Caco-2 (cell line): ENCODE measurements at regions not wholly inside any gene's neighbourhood (a gene's known extent, or its start where the extent isn't known, plus 50 kb on each side); places are given as distances from the start of the nearest gene placed in this dataset.

Experiments used
- BruUV-seq: library from RNA; stranded (reverse); fragments of 400-500 nt; replicated peaks from 2 replicates; lab custom pipeline; 2021; lab: Mats Ljungman, UMichigan
- CTCF ChIA-PET: fragments of 300-600 bp; sonication (Branson Sonifier 250); formaldehyde crosslinking; loops from one replicate; lab custom pipeline; 2022; ENCODE audit warnings: antibody characterized with exemption; lab: Charles Lee
- POLR2A ChIA-PET: fragments of 300-600 bp; sonication (Branson Sonifier 250); formaldehyde crosslinking; loops from one replicate; lab custom pipeline; 2022; ENCODE audit warnings: antibody characterized with exemption; lab: Charles Lee
- DNase-seq, 2 experiments: peaks; one replicate each; pipeline versions ENCODE4 v3.0.0 to v3.0.0-alpha.2; 2020 to 2022
- H3K27me3 ChIP-seq: replicated peaks from 2 replicates; pipeline ENCODE4 v1.6.0; 2011; ENCODE audit warnings: low read length; ENCODE audit not compliant: control insufficient read depth, insufficient read depth
- H3K36me3 ChIP-seq: 2 replicates; pipeline ENCODE4 v1.5.1; 2011; ENCODE audit warnings: low read length; ENCODE audit not compliant: control insufficient read depth, insufficient read depth
- H3K4me1 ChIP-seq: fragments of 250-450 bp; sonication (Bioruptor Pico); 2 replicates; pipeline ENCODE4 v1.5.1; 2020; ENCODE audit warnings: mild to moderate bottlenecking
- H3K4me3 ChIP-seq: 2 replicates; pipeline ENCODE4 v1.5.1; 2011; ENCODE audit warnings: low read depth, mild to moderate bottlenecking, control low read depth, low read length
- H3K9me3 ChIP-seq: fragments of 250-450 bp; sonication (Bioruptor Pico); 2 replicates; pipeline ENCODE4 v1.5.1; 2020; ENCODE audit warnings: mild to moderate bottlenecking, moderate library complexity
- H3K27ac Mint-ChIP-seq: one replicate; pipeline ENCODE4 v1.8.0; 2022; ENCODE audit warnings: mixed read lengths; ENCODE audit not compliant: unreplicated experiment
- H3K27me3 Mint-ChIP-seq: one replicate; pipeline ENCODE4 v1.8.0; 2022; ENCODE audit warnings: mixed read lengths; ENCODE audit not compliant: insufficient read depth, unreplicated experiment
- H3K36me3 Mint-ChIP-seq: one replicate; pipeline ENCODE4 v1.8.0; 2022; ENCODE audit warnings: mild to moderate bottlenecking, mixed read lengths; ENCODE audit not compliant: insufficient read depth, unreplicated experiment
- H3K4me1 Mint-ChIP-seq: one replicate; pipeline ENCODE4 v1.8.0; 2022; ENCODE audit warnings: low read depth, mixed read lengths; ENCODE audit not compliant: unreplicated experiment
- H3K4me3 Mint-ChIP-seq: one replicate; pipeline ENCODE4 v1.8.0; 2022; ENCODE audit warnings: mild to moderate bottlenecking, moderate library complexity, mixed read lengths; ENCODE audit not compliant: unreplicated experiment
- H3K9me3 Mint-ChIP-seq: one replicate; pipeline ENCODE4 v1.8.0; 2022; ENCODE audit warnings: mixed read lengths; ENCODE audit not compliant: unreplicated experiment
- CTCF ChIP-seq, 2 experiments: fragments of 200-600 bp in 1 of 2; IDR thresholded peaks; 1 replicate in 1 of 2; 2 replicates in 1 of 2; pipeline versions ENCODE4 v1.5.1 to v1.8.0; 2011 to 2022; ENCODE audit warnings: antibody characterized with exemption in 1 of 2, control low read depth in 1 of 2, inconsistent platforms in 1 of 2, low read depth in 1 of 2, low read length in 1 of 2, mild to moderate bottlenecking in 1 of 2, moderate library complexity in 1 of 2; ENCODE audit not compliant: insufficient read depth in 1 of 2, severe bottlenecking in 1 of 2, unreplicated experiment in 1 of 2
- intact Hi-C: fragments of 100-400 bp; cut with micrococcal nuclease; formaldehyde crosslinking; loops from one replicate; pipeline ENCODE4 v1.10.0; 2022; ENCODE audit not compliant: unreplicated experiment

DNA sequence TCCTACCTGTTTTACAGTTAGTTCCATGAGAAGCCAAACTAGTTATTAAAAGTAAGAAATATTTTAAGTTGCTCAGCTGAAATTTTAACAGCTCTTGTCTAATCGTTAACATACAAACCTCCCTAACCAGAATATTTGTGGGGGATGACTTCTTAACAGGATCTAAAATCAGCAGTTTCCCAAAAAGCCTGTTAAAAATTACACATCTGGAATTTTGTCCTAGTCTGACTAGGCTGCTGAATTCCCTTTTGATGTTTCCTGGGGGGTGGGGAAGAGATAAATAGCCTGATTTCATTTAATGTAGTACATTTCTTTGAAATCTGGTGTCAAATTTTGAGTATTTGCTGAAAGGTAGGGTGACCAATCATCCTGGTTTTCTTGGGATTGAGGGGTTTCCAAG lies 78.8 kb upstream of the ARHGAP29 start:
- Mint-ChIP-seq H3K4me3 (peak overlapping the region; percentile 70), H3K27ac (peak overlapping the region; percentile 72), H3K27me3 (no peaks in the 10 kb centered on the region), H3K36me3 (no peaks in the 10 kb centered on the region), H3K9me3 (no peaks in the 10 kb centered on the region), H3K4me1 (peaks cover 37% of the 10 kb centered on the region)
- no peak for TF ChIP-seq CTCF (IDR thresholded peaks at IDR 0.05; ENCODE audit: insufficient read depth in 1 of 2, low read depth in 1 of 2, low read length in 1 of 2, severe bottlenecking in 1 of 2, unreplicated experiment in 1 of 2)
- intact Hi-C loops: loop anchor here (2.0 kb wide), 1 partner anchor 247 kb away; no protein-coding TSS in a partner anchor
- ChIA-PET CTCF (no interaction called here), POLR2A (interaction anchor here (1.1 kb wide), 1 partner anchor 16 kb away, joined by 4 read pairs; no protein-coding TSS in a partner anchor)
- Histone ChIP-seq H3K27me3 (no peaks in the 10 kb centered on the region), H3K9me3 (no peaks in the 10 kb centered on the region), H3K4me1 (peaks cover 71% of the 10 kb centered on the region), H3K4me3 (no peak overlapping the region), H3K36me3 (no peaks in the 10 kb centered on the region)
- no peak for DNase-seq
- no TSS peak for BruUV-seq

- no peak for TF ChIP-seq CTCF (IDR thresholded peaks at IDR 0.05; ENCODE audit: insufficient read depth in 1 of 2, low read depth in 1 of 2, low read length in 1 of 2, severe bottlenecking in 1 of 2, unreplicated experiment in 1 of 2)
- Histone ChIP-seq H3K4me3 (no peak overlapping the region), H3K27me3 (no peaks in the 10 kb centered on the region), H3K9me3 (no peaks in the 10 kb centered on the region), H3K36me3 (no peaks in the 10 kb centered on the region), H3K4me1 (peaks cover 75% of the 10 kb centered on the region)
- no peaks in the 10 kb centered on the region for H3K27me3 Mint-ChIP-seq
- POLR2A ChIA-PET: interaction anchor here (1.1 kb wide), 1 partner anchor 16 kb away, joined by 4 read pairs; no protein-coding TSS in a partner anchor
- H3K9me3 Mint-ChIP-seq: no peaks in the 10 kb centered on the region
- BruUV-seq: no TSS peak
- intact Hi-C loops: loop anchor here (2.0 kb wide), 2 partner anchors 69 to 247 kb away; no protein-coding TSS in a partner anchor
- peaks cover 33% of the 10 kb centered on the region for H3K4me1 Mint-ChIP-seq
- H3K36me3 Mint-ChIP-seq: no peaks in the 10 kb centered on the region
- DNase-seq: peak; percentile 41 to 59
- peak overlapping the region; percentile 70 for H3K4me3 Mint-ChIP-seq
- peak overlapping the region; percentile 72 for H3K27ac Mint-ChIP-seq
- CTCF ChIA-PET: no interaction called here
These were observed 78.2 kb upstream of the ARHGAP29 start for GRCh38 chr1:94315552-94316116.

- H3K4me1 Mint-ChIP-seq: peaks cover 28% of the 10 kb centered on the region
- no peak overlapping the region for H3K4me3 ChIP-seq
- no peaks in the 10 kb centered on the region for H3K36me3 Mint-ChIP-seq
- H3K9me3 Mint-ChIP-seq: no peaks in the 10 kb centered on the region
- H3K27ac Mint-ChIP-seq: no peak overlapping the region
- DNase-seq: no peak
- CTCF ChIA-PET: interaction anchor here (0.6 kb wide), 1 partner anchor 22 kb away, joined by 3 read pairs; no protein-coding TSS in a partner anchor
- no peaks in the 10 kb centered on the region for H3K36me3 ChIP-seq
- H3K27me3 ChIP-seq: no peaks in the 10 kb centered on the region
- H3K9me3 ChIP-seq: no peaks in the 10 kb centered on the region
- TSS peak; percentile 43 for BruUV-seq
- intact Hi-C loops: loop anchor here (2.0 kb wide), 1 partner anchor 68 kb away; no protein-coding TSS in a partner anchor
- POLR2A ChIA-PET: no interaction called here
- H3K4me3 Mint-ChIP-seq: peak overlapping the region; percentile 53
- no peak for TF ChIP-seq CTCF (IDR thresholded peaks at IDR 0.05; ENCODE audit: insufficient read depth in 1 of 2, low read depth in 1 of 2, low read length in 1 of 2, severe bottlenecking in 1 of 2, unreplicated experiment in 1 of 2)
- H3K4me1 ChIP-seq: peaks cover 78% of the 10 kb centered on the region
- H3K27me3 Mint-ChIP-seq: no peaks in the 10 kb centered on the region
These were observed 77.0 kb upstream of the ARHGAP29 start for GRCh38 chr1:94314222-94314858.
